Occipital lobe (tissue), 1 donor: ENCODE measurements at regions not wholly inside any gene's neighbourhood (a gene's known extent, or its start where the extent isn't known, plus 50 kb on each side); places are given as distances from the start of the nearest gene placed in this dataset.
"Not testable (repeated sequence)": the region's sequence is repeated elsewhere in the genome, so short reads cannot be mapped to it uniquely, and the experiment has no call there.

Experiments used
- DNase-seq: peaks from one replicate; lab custom pipeline; 2025; lab: John Stamatoyannopoulos, UW

GRCh38 chr18:44309185-44309584 lies 371.5 kb upstream of the SETBP1 start:
- no peak for DNase-seq

- DNase-seq, result no peak
Measured at GRCh38 chr18:44320619-44321460, 359.8 kb upstream of the SETBP1 start.

- no peak for DNase-seq
Measured at GRCh38 chr18:44321868-44322590, 358.7 kb upstream of the SETBP1 start.

GRCh38 chr18:44323125-44323524 lies 357.6 kb upstream of the SETBP1 start:
- DNase-seq, result no peak

GRCh38 chr18:44324361-44324760 lies 356.3 kb upstream of the SETBP1 start:
- no peak for DNase-seq

- DNase-seq, result no peak
Measured at GRCh38 chr18:44325903-44326635, 354.6 kb upstream of the SETBP1 start.

- DNase-seq, result no peak
Measured at GRCh38 chr18:44331656-44332570, 348.8 kb upstream of the SETBP1 start.

GRCh38 chr18:44341759-44342158 lies 338.9 kb upstream of the SETBP1 start:
- DNase-seq, result no peak

GRCh38 chr18:44342162-44342561 lies 338.5 kb upstream of the SETBP1 start:
- DNase-seq, result no peak

- no peak for DNase-seq
Measured at GRCh38 chr18:44342946-44343345, 337.7 kb upstream of the SETBP1 start.

- no peak for DNase-seq
Measured at GRCh38 chr18:44343570-44343969, 337.1 kb upstream of the SETBP1 start.

- no peak for DNase-seq
Measured at GRCh38 chr18:44356566-44357157, 324.0 kb upstream of the SETBP1 start.

GRCh38 chr18:44358402-44358801 lies 322.3 kb upstream of the SETBP1 start:
- no peak for DNase-seq

GRCh38 chr18:44359741-44360140 lies 320.9 kb upstream of the SETBP1 start:
- DNase-seq, result not testable (repeated sequence)

GRCh38 chr18:44362213-44362612 lies 318.5 kb upstream of the SETBP1 start:
- DNase-seq, result not testable (repeated sequence)

GRCh38 chr18:44370861-44371260 lies 309.8 kb upstream of the SETBP1 start:
- no peak for DNase-seq

- no peak for DNase-seq
Measured at GRCh38 chr18:44374966-44375365, 305.7 kb upstream of the SETBP1 start.

- no peak for DNase-seq
Measured at GRCh38 chr18:44386401-44386800, 294.3 kb upstream of the SETBP1 start.

GRCh38 chr18:44388329-44388728 lies 292.4 kb upstream of the SETBP1 start:
- no peak for DNase-seq

GRCh38 chr18:44392933-44393332 lies 287.8 kb upstream of the SETBP1 start:
- DNase-seq, result no peak

- no peak for DNase-seq
Measured at GRCh38 chr18:44393406-44393805, 287.3 kb upstream of the SETBP1 start.
